Kidney glomerular epithelial cell (primary cell): ENCODE measurements at regions not wholly inside any gene's neighbourhood (a gene's known extent, or its start where the extent isn't known, plus 50 kb on each side); places are given as distances from the start of the nearest gene placed in this dataset.
"Not testable (repeated sequence)": the region's sequence is repeated elsewhere in the genome, so short reads cannot be mapped to it uniquely, and the experiment has no call there.

Experiments used
- DNase-seq: peaks from one replicate; lab custom pipeline; 2025; lab: John Stamatoyannopoulos, UW

DNA sequence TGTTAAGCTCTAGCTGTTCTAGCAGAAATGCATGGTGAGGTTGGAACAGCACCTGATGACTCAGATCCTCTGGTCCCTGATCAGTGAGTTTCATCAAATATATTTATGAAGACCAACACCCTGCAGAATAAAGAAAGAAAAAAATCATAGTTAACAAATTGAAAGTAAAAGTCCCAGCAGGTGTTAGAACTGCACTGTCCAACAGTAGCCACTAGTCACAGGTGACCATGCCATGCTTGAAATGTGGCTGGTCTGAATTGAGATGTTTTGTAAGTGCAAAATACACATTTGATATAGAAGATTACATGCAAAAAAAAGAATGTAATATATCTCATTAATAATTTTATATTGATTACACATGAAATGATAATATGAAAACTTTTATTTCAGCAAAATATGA, 1010.7 kb upstream of the ZEB2 start:
- DNase-seq = no peak

- DNase-seq = no peak
Observed at GRCh38 chr2:145524836-145525235, 1004.9 kb upstream of the ZEB2 start.

GRCh38 chr2:145524303-145524702, 1004.4 kb upstream of the ZEB2 start:
- DNase-seq = no peak

GRCh38 chr2:145519254-145519653, 999.3 kb upstream of the ZEB2 start:
- DNase-seq = not testable (repeated sequence)

DNA sequence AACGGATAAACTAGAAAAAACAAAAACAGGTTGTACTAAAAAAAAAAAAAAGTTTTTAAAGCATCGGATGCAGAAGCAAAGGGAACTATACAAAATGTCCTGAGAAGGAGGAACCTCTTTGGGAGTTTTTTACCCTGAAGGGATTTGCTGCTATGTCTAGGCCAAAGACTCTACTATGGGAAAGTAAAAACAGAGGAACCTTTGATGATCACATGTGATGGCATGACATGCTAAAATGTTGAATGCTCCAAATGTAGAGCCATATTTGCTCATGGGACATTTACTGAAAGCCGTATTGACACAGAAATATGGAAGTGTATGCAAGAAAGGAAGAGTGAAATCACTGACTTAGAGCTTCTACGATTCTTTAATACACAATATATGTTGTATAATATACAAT, 992.0 kb upstream of the ZEB2 start:
- DNase-seq = no peak

DNA sequence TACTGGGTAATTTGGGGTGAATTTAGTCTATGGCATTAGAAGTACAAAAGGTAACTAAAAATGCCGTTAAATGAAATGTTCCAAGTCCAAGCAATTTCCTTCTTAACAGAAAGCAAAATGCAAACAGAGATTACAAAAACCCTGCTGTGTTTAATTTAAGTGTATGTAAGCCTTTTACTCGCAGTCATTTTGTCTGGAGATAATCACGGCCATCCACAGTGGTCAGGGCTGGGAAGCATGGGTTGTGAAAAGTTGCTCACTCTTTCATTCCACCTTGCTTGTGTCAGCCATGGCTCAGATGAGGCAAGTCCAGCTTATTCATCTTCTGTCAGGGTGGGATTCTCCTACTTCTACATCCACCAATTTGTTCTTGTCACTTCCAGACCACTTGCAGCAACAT, 983.6 kb upstream of the ZEB2 start:
- DNase-seq = no peak

- no peak for DNase-seq
Observed at GRCh38 chr2:145501920-145502319, 982.0 kb upstream of the ZEB2 start.

DNA sequence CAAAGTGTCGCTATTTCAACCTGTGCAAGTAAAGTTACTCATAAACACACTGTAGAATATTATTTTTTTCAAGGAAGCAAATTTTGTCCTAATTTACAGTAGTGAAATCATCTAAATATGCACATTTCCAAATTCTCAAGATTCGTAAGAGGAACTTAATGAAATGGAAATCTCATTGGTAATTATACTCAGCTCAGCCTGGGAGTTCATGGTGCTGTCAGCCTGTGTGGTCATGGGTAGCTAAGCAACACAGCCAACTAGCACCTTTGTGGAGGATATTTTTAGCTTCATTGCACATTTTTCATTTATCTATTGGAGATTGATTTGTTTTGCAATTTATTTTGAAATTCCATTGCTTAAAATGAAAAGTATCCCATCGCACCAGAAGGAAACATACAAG, 975.7 kb upstream of the ZEB2 start:
- no peak for DNase-seq

- no peak for DNase-seq
Observed at GRCh38 chr2:145494441-145494840, 974.5 kb upstream of the ZEB2 start.

GRCh38 chr2:145488571-145488970, 968.7 kb upstream of the ZEB2 start:
- no peak for DNase-seq

GRCh38 chr2:145484448-145485097, 964.7 kb upstream of the ZEB2 start:
- peak; percentile 68 for DNase-seq

DNA sequence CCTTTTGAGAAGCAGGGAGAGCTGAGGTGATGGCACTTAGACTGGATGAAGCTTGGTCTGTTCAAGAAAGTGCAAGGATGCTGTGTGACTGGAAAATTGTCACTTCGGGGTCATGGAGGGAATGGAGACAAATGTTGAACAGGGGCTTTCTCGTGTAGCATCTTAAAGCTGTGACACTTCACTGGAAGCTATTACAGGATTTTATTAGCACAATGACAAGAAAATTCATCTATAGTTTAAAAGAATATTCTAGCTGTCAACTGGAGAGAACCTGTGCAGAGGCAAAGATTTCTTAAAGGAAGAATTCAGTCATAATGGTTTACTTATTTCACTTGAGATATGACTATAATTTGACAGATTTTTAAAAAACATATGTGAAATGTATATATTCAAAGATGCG, 963.9 kb upstream of the ZEB2 start:
- DNase-seq = no peak

GRCh38 chr2:145481334-145481922, 961.5 kb upstream of the ZEB2 start:
- no peak for DNase-seq

DNA sequence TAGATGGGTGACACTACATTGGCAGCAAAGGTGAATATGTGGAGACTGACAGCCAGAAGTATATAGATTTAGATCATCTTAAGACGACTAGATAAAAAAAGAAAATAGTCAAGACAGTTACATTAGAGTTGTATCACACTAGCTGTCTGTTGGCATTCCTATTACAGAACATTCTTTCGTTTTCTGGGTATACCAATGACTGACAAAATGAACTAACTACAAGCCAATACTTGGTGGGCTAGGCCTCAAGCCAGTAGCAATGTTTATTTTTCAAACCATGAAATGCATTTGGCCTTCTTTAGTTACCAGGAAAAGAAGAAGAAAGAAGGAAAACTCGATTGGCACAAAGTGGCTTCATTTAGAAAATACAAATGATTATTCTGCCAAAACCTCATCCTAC, 944.9 kb upstream of the ZEB2 start:
- no peak for DNase-seq

DNA sequence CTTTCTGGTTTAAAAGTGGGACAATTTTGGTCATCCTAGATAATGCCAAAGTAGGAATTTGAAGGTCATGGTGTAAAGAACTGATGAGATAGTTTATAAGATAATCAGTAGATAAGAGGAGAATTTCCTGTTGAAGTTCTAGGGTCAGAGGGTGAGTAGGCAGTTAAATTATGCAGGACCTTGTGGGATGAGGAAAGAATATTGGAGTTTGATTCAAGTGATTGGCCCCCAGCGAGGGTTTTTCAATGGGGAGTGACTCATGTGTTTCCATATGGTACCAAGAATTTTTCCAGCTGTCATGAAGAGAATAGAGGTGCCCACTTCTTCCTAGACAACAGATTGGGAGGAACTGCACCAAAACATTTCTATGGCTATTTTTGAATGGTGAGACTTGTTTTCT, 940.2 kb upstream of the ZEB2 start:
- DNase-seq = no peak

DNA sequence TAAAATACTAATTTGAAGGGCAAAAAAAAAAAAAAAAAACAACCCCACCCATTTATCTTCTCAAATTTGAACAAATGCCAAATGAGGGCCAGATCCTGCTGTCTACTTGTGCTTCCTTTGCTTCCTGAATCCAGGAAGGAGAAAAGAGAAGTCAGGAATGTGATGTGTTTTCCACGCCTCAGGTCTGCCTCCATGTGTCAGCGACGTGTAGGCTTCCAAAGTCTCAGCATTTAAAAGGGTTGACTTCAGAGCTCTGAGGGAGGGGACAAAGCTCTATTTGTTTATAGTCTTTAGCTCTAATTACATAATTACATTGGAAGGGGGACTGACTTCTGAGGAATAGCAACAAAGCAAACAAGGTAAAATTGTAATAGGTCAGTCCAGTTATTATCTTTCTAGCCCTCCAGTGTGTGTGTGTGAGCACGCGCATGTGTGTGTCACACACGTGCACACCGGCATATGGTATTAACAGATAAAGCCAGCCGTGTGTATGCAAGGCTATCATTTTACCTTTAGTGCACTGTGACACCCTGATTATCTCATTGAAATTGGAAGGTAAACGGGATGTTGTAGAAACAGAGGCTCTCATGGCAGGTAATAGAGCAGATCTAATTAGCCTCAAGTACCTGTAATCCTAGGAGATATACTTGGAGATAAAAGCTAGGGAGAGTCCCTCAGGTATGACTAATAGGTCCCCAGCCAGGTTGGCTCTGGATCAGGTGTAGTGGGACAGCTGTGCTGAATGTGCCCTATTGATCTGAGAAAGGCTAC, 911.4 kb upstream of the ZEB2 start:
- peak; percentile 9 for DNase-seq

GRCh38 chr2:145423809-145424208, 903.9 kb upstream of the ZEB2 start:
- DNase-seq = no peak

- DNase-seq = no peak
Observed at GRCh38 chr2:145422576-145422975, 902.7 kb upstream of the ZEB2 start.

DNA sequence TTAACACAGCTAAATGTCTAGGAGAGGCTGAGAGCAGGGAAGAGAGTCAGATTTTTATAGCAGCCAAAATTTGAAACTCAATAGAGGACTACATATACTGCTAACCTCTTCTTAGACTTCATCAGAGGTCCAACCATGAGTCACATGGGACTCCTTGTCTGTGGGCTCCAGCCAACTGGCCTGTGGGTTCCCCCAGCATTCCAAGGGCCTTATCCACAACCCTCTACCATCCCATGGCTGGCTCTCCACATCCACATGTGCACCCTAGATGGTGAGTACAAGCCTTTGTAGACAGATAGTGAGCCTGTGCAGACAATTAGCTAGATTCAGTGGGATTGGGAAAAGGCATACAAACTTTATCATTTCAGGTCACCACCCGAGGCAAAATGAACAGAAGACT, 901.9 kb upstream of the ZEB2 start:
- no peak for DNase-seq

DNA sequence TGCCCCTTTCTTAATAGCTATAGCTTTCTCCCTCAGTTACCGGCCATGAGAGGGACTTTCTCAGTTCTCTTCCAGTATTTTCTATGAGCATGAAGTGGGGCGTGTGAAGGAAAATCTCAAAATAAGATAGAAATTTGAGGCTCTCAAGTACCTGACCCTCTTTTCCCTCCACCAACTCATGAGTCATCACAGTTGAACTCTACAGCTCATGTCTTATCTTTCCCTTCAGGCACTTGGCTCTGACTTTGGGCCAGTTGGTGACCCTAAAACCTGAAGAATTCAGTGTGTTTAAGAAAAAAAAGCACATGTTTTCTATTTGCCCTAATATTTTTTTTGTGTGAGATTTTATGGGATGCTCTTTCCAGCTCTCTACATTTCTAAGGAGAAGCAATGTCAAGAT, 896.7 kb upstream of the ZEB2 start:
- DNase-seq = no peak

DNA sequence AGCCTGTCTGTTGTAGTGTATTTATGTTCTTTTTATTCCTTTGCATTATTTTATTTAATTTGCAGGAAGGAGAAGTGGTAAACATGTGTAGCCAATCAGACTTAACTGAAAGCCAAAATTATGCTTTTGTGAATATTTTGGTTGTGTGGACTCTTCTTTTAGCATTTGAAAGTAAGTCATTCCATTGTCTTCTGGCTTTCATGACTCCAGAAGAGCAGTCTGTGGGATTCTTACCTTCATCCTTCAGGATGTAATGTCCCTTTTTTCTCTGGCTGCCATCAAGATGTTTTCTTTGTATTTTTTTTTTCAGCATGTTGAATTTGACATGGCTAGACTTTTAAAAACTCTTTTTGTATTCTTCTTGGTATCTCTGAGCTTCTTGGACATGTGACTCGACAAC, 895.2 kb upstream of the ZEB2 start:
- no peak for DNase-seq

GRCh38 chr2:145413261-145414030, 893.5 kb upstream of the ZEB2 start:
- DNase-seq = no peak

DNA sequence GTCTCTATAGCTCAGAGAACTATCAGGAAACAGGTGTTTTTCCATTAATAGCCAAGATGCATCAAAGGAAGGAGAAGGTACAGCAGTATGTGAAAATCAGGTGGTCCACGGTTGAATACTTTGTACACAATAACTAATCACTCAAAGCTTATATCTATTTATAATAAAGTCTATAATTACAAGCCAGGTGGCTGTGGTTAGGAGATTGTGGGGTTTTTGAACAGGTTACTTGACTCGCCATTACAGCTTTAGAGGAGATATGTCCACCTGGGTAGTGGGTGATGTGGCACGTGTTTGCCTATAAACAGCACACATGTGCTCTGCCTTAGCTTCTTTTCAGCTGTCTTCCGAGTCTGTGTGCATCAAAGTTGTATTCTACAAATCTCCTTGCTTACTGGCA, 892.2 kb upstream of the ZEB2 start:
- DNase-seq = no peak
